GM12865 (cell line): ENCODE measurements at regions not wholly inside any gene's neighbourhood (a gene's known extent, or its start where the extent isn't known, plus 50 kb on each side); places are given as distances from the start of the nearest gene placed in this dataset.
"Not testable (repeated sequence)": the region's sequence is repeated elsewhere in the genome, so short reads cannot be mapped to it uniquely, and the experiment has no call there.

ENCODE experiments used
- DNase-seq: peaks from one replicate; pipeline ENCODE4 v3.0.0; 2010; ENCODE audit warnings: low read depth
- H3K4me3 ChIP-seq: 2 replicates; pipeline ENCODE4 v1.5.1; 2011; ENCODE audit warnings: mild to moderate bottlenecking, low read depth, low read length, control low read depth
- TF ChIP-seq, protein P1 (sequence below): IDR thresholded peaks from 2 replicates; pipeline ENCODE4 v1.5.1; 2011; ENCODE audit warnings: low read length, control low read depth, low read depth, inconsistent platforms; ENCODE audit not compliant: insufficient read depth; ENCODE audit errors: missing control alignments

DNA sequence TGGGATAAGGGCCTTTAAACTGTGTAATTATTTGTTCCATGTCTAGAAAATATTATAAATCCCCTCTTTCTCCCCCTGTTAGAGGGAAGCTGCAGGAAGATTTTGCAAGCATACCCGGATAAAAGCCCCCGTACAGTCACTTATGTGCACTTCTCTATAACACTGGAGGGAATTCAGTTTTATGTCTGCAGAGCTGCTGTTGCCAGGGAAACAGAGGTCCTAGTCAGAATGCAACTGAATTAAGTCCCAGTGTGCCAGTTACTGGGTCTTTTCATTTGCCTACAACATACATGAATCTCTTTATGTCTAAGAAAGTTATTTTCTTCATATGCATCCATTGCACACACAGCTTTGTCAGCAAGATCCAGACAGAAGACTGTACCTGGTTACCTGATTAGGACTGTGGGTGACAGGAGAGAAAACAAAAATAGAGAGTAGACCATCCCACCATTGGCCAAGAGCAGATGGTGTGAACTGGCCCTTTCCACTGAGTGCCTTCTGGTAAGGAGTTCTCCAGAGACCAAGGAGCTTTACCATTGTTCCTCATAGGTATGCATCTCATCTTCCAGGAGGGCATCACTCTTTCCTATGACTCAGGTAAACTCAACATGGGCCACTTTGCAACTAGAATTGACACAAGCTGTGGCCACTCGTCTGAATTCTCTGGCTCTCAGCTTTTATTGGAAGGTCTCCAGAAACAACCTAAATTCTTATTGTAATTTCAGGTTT, 180.8 kb upstream of the PHACTR1 start:
- no peak overlapping the region for H3K4me3 ChIP-seq
- TF ChIP-seq, protein P1, sequence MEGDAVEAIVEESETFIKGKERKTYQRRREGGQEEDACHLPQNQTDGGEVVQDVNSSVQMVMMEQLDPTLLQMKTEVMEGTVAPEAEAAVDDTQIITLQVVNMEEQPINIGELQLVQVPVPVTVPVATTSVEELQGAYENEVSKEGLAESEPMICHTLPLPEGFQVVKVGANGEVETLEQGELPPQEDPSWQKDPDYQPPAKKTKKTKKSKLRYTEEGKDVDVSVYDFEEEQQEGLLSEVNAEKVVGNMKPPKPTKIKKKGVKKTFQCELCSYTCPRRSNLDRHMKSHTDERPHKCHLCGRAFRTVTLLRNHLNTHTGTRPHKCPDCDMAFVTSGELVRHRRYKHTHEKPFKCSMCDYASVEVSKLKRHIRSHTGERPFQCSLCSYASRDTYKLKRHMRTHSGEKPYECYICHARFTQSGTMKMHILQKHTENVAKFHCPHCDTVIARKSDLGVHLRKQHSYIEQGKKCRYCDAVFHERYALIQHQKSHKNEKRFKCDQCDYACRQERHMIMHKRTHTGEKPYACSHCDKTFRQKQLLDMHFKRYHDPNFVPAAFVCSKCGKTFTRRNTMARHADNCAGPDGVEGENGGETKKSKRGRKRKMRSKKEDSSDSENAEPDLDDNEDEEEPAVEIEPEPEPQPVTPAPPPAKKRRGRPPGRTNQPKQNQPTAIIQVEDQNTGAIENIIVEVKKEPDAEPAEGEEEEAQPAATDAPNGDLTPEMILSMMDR, result no peak
- DNase-seq, result peak; percentile 43

DNA sequence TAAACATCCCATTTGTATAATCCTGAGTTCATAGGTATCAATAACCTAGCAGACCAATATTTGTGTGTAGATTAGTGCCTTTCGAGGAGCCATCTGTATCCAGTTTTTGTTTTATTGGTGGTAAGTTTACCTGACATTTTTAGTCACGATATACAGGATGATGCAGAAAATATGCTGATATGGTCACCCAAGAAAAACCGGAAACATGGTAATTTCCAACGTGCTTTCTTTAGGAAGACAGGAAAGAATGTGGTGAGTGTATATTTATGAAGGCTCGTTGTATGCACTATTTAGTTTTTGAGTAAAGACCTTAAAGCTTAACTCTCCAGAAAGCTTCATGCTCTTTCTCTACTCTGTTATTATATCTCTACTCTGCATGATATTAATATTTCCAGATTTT, 180.2 kb upstream of the PHACTR1 start:
- no peak overlapping the region for H3K4me3 ChIP-seq
- no peak for DNase-seq
- TF ChIP-seq, protein P1, result no peak

DNA sequence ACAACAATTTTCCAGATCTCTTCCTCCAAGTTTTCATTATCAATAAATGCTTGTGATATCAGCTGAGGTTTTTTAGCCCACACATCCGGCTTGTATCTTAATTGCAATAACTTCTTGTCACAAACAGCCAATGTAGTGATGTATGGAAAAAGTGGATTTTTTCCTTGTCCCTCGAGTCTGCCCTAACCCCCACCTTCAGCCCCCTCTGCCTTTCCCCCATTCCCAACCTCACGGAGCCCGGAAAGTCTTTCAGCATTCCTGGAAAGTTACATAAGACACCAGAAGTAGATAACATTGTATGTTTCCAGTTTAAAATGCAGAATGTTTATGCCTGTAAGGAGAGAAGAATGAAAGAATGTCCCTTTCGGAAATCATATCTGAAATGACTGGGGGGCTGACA, 179.2 kb upstream of the PHACTR1 start:
- TF ChIP-seq, protein P1, result no peak
- no peak for DNase-seq
- H3K4me3 ChIP-seq, result no peak overlapping the region

DNA sequence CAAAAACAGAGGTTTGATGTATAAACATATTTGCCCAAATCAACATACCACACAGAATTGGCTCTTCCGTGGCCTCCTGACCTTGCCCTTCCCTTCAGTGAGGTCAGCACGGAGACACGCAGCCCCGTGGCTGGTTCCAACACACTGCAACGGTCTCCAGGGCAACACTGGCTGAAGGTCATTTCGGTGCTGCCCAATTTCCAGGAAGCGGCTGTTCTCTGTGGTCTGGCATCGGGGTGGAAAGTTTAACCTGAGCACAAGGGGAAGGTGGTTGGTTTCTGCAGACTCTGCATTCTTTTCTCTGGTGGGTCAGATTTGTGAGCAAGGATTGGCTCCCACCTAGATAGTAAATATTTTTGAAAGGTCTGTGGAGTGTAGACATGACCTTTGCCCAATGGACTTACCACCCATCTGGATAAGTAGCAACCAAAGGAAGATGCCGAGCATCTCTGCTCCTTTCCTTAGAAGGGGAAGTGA, 177.6 kb upstream of the PHACTR1 start:
- H3K4me3 ChIP-seq, result no peak overlapping the region
- DNase-seq, result no peak
- TF ChIP-seq, protein P1, result no peak

DNA sequence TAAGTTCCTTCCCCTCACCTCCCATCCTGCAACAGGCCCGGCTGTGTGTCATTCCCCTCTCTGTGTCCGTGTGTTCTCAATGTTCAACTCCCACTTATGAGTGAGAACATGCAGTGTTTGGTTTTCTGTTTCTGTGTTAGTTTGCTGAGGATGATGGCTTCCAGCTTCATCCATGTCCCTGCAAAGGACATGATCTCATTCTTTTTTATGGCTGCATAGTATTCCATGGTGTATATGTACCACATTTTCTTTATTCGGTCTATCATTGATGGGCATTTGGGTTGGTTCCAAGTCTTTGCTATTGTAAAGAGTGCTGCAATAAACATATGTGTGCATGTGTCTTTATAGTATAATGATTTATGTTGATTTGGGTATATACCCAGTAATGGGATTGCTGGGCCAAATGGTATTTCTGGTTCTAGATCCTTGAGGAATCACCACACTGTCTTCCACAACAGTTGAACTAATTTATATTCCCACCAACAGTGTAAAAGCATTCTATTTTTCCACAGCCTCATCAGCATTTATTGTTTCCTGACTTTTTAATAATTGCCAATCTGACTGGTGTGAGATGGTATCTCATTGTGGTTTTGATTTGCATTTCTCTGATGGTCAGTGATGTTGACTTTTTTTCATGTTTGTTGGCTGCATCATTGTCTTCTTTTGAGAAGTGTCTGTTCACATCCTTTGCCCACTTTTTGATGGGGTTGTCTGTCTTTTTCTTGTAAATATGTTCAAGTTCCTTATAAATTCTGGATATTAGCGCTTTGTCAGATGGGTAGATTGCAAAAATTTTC, 174.1 kb upstream of the PHACTR1 start:
- H3K4me3 ChIP-seq, DNase-seq: not testable (repeated sequence)

DNA sequence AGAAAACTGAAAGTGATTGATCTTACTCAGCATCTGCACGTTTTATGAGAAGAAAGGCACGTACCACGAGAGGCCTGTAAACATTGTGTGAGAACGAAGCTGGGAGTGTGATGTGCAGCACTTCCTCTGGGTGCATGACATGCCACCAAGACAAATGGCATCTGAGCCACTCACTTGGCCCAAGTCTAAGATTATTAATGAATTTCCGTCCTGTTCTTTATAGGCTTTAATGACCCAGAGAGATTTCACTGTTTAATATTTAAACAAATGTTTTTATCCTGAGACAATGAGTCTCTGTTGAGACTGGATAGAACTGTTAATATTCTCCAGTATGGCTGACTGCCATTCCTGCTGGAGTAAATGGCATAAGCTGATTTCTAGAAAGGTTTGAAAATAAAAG, 172.6 kb upstream of the PHACTR1 start:
- TF ChIP-seq, protein P1, result no peak
- no peak overlapping the region for H3K4me3 ChIP-seq
- peak; percentile 79 for DNase-seq

DNA sequence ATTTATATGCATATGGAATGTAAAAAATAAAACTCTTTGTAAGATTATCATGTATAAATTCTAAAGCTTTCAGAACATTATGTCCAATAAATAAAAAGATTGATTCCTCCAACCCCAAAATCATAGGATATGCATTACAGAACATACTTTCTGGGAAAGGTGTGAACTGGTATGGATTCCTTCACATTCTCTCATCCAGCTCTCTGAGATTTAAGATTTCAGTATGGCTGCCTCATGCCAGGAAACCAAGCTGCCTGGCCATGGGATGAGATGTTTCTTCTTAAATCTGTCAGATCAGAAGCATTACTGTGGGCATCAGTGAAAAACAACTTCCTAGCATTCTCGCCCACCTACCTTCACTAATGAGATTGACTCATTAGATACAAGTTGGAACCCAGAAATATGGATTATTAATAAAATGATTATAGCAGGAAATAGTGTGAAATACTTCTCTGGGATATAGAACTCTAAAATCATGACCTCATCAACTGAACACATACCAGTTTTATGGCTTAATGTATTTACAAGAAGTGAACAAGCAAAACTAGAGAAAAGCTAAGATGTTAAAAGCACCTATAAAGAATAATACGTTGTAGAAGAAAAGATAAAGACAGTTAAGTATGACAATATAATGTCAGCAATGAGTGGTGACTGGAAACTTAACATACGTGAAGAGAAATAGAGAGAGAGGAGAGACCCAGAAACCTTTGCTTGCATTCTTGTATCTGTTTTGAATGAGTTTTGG, 171.6 kb upstream of the PHACTR1 start:
- no peak overlapping the region for H3K4me3 ChIP-seq
- DNase-seq, result no peak
- TF ChIP-seq, protein P1, result no peak
